CD4-positive, alpha-beta T cell treated with Interleukin-21 for 1 hour (primary cell): ENCODE measurements at regions not wholly inside any gene's neighbourhood (a gene's known extent, or its start where the extent isn't known, plus 50 kb on each side); places are given as distances from the start of the nearest gene placed in this dataset.

Source experiments
- DNase-seq: peaks from one replicate; pipeline ENCODE4 v3.0.0-alpha.2; 2020

DNA sequence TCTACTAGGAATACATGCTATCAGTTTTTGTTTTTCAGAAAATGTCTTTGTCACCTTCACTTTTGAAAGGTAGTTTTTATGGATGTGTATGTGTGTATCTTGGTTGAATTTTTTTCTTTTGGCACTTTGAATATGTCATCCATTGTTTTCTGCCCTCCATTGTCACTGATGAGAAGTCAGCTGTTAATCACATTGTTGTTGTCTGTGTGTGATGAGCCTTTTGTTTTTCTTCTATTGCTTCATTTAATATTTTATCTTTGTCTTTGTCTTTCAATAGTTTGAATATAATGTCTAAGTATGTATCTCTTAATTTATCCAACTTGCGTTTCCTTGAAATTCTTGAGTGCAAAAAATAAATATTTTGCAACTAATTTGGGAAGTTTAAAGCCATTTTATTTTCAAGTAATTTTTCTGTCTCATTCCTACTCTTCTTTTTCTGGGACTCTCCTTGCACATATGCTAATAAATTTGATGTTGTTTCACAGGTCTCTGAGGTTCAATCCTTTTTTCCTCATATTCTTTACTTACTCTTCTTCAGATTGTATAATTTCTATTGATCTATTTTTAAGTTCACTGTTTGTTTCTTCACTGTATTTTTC is 546.9 kb upstream of the GHITM start:
- DNase-seq = no peak

DNA sequence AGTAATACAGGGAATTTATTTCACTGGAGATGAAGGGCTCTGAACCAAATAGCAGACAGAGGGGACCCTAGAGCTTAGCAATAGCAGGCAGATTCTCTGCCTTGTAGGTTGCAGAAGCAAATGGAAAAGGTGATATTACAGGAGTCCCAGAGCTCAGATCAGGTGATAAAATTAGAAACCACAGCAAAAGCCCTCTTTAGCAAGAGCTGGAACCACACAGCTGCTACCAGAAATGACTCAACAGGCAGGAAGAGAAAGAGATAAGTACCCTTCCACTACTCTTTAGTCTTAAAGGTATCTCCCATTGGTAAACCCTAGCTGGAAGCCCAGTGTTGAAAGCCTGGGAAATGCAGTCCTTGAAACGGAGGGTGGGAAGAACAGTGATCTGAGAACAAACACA is 535.6 kb upstream of the GHITM start:
- DNase-seq = peak; percentile 3

DNA sequence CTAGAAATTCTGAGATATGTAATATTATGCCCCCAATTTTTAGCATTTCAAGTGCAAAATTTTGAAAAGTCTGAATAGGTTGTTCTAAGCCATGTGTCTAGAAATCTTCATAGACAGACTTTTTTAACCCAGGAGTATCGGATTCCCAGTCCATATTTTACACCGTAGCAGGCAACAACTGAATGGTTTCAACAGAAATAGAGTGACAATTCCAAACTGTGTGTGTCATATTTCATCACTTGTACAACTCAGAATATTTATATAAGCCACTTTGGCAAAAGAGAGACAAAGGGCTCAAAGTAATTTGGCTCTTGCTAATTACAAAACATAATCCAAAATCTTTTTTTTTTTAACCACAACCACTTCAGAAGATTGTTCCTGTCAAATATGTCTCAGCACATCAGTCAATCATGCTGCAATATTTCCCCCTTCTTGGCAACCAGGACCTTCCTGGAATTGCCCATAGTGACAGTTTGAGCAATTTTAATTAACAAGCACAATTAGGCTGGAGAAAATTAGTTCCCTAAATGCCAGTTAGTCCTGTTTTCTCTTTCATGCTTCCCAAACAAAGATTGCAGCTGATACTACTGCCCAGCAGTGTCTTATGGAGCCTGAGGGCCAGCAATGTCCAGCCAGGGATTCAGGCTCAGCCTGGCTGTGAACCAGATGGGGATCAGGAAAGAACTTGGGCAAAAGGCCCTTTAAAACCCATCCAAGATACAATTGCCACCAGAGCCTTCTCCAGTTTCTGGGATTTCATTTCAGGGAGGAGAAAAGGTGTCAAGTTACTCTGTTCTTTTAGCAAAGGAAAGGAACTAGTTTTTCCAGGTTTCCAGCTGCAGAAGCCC is 533.3 kb upstream of the GHITM start:
- no peak for DNase-seq

DNA sequence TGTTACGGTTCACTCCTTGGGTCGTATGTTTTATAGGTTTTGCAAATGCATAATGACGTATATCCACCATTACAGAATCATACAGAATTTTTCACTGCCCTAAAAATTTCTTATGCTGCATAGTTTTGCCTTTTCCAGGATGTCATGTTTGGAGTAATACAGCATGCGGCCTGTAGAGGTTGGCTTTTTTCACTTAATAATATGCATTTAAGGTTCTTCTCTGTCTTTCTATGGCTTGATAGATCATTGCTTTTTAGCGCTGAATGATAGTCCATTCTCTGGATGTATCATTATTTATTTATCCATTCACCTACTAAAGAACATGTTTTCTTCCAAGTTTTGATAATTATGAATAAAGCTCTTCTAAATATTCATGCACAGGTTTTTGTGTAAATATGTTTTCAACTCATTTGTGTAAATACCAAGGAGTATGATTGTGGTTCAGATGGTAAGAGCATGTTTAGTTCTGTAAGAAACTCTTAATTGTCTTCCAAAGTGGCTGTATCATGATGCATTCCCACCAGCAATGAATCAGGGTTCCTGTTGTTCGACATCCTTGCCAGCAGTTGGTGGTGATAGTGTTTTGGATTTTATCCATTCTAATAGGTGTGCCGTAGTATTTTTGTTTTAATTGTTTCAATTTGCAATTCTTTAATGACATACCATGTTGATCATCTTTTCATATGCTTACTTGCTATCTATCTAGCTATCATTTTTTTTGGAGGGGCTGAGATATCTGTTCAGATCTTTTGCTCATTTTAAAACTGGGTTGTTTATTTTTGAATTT is 531.2 kb upstream of the GHITM start:
- DNase-seq = no peak

DNA sequence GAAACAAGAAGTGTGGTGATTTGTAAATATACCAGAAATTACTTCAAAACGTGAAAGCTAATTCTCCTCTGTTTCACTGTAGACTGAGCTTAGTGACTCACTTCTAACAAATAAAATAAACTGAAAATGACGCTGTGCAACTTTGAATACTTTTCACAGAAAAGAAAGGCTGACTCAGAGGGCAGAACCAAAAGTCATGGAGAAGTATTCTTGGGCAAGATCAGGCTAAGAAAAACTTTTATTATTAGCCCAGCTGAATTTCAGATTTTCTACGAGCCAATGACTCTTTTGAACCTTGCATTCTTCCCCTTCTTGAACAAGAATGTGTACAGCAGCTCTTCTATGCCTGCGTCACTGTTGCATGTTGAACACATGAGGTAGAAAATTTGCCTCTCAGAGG is 527.3 kb upstream of the GHITM start:
- no peak for DNase-seq

DNA sequence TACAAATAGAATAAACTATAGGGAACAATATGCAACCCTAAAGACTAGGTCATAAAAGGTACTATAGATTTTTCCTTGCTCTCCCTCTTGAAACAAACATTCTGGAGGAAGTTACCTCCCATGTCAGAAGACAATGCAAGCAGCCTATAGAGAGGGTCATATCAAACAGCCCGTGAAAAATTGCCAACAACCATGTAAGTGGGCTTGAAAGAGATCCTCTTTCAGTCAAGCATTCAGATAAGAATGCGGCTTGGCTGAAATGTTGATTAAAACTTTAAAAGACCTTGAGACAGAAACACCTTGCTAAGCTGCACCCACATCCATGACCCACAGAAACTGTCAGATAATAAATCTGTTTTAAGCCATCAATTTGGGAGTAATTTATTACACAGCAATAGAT is 526.6 kb upstream of the GHITM start:
- no peak for DNase-seq

DNA sequence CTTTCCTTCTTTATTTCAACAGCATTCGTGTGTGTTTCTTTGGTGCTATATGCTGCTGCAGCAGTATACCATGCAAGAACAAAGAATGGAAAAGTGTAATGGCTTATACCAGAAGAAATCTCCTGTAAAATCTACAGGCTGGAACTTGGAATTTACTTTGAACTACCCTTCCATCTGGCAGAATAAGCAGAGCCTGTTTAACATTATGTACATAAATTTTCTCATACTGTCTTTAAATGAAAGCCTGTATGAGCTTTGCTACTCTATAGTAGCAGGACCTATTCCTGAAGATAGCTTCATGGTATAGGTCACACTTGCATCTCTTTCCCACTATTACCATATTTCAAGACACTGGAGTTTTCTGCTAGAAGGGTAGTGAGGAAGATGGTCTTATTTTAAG is 522.1 kb upstream of the GHITM start:
- no peak for DNase-seq

DNA sequence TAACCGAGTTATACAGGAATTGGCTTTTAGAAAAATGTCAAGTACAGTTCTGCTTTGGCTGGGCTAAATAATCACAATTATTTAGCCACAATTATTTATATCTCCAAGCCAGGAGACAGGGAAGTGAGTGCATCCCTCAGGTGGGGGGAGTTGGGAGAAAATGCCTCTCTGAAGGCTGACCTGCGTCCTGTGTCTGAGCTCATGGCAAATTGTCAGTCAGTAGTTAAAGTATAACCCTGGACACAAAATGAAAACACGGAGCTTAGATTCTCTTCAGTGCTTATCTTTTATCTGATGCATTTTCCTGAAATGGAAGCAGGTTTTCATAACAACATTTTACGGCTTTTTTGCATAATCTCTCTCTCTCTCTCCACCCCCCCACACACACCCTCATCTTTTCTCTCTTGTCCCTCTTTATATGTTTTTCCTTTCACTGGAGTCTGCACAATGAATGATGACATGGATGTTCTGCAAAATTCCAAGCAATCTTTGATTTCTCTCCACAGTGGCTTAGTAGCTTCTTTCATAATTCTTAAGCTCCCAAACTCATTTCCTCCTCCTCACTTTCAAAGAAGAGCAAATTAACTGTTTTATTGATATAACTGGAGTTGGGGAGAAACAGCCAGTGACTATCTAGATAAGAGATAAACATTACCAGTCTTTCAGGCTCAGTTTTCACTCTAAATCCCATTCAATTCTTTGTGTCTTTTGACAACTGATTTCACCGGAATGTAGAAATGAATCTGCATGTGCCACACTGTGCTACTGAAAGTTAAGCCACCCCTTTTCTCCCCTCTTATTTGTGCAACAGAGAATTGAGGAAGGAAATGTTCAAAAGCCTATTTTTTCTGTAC is 521.4 kb upstream of the GHITM start:
- no peak for DNase-seq

DNA sequence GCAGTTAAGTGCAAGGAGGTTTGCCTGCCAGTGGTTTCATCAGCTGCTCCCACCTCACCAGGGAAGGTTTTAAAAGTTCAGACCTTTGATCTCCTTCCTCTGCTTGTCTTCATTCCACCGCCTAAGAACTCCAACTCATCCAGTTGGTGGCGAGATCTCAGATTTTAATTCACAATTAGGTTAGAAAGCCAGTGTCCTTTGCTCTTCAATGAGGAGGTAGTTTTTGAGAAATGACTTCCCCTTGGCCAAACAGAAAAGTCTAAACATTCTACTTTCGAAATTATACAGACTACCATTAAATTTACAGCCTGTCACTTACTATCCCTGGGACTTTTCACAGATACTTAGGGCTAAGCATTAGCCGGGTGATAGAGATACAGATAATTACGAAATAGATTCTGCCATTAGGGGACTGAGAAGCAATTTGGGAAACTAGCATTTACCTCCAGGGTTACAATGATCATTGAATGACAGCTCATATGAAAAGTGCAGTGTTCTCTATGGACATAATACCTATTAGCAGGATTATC is 513.4 kb upstream of the GHITM start:
- no peak for DNase-seq

DNA sequence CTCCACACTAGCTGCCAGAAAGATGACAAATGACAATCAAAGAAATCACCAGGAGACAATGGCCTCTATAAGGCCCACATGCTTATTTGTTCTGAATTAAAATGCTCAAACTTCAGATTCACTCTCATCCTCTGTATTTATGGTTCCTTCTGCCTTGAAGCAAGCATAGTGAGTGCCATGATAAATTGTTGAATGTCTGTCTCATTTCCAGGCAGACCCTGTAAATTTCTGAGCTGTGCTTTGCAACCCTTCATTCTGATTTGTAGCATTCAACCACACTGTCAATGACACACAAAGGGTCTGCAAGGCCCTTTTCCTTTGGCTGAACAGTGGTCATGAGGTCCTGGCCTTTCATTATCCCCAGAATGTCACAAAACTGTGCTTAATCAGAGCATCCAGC is 506.6 kb upstream of the GHITM start:
- DNase-seq = no peak

DNA sequence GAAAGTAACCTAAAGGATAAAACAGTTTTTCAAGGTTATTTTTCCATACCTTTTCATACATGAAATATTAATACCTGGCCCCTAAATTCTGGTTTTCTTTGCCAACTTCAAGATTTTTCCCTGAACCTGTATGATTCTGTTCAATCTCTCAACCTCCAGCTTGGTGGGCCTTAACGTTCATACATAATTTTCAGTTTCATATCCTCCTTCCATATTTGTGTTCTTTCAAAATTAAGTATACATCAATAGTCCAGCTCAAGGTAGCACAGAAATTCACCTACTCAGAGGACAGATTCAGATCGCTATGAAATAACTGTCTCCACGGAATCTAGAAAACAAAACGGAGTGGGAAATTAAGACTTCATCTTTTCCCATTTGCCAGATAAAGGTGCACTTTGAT is 505.8 kb upstream of the GHITM start:
- no peak for DNase-seq

DNA sequence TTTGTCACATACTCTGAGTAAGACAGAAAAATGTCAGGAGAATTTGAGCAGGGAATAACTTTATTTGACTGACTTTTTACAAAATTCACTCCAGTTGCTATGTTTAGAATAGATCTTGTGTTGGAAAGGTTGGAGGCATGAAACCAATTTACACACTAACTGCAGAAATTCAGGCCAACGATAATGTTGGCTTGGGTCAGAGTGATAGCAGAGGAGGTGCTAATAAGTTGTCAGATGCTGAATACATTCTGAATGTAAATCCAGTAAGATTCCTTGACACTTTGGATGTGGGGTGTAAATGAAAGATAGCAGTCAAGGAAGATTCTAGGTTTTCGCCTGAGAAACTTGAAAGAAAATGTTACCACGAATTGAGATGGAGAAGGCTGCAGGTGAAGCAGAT is 502.5 kb upstream of the GHITM start:
- DNase-seq = no peak

DNA sequence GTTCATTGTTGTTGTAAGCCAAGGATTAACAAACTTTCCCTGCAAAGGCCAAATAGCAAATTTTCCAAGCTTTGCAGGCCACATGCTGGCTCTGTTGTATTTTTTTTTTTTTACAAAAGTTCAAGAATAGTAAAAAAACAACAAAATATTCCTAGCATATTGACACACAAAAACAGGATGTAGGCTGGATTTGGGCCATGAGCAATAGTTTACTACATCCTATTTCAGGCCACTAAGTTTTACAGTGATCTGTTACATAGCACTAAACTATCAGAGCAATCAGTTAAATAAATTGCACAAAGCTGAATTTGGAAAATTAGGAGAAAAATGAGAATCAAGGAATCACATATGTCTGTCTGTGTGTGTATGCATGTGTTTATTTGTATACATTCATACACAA is 491.8 kb upstream of the GHITM start:
- no peak for DNase-seq

DNA sequence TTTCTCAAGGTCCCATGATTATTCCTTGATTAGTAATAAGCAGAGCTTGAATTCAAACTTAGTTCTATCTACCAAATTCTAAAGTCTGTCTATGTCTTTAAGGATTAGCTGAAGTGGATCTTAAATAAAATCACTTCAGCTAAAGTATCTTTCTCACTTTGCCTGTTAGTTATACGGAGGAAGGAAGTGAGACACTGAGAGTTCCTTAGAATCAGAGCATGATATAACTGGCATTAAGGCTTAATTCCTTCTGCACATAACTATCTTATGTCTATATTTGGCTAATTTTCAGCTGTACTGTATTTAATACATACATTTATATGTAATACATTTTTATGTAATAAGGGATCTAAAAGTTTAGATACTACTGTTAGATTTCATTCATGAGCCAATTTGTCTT is 491.1 kb upstream of the GHITM start:
- DNase-seq = no peak

DNA sequence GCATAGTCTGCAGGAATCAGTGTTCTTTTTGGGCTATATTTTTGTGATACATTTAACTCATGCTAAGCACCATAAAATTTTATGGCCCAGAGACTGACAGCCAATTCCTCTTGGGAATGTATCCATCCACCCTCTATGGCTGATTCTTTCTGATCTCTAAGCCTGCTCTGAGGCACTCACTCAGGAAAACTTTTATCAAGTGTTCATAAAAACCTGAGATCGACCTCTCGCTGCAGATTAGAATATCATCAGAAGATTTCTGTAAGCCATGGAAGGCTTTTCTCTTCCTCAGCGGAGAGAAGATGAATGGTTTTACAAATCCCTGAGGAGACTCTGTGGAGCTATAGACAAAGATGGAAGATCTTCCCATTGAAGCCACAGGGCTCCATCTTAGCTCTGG is 489.8 kb upstream of the GHITM start:
- no peak for DNase-seq

DNA sequence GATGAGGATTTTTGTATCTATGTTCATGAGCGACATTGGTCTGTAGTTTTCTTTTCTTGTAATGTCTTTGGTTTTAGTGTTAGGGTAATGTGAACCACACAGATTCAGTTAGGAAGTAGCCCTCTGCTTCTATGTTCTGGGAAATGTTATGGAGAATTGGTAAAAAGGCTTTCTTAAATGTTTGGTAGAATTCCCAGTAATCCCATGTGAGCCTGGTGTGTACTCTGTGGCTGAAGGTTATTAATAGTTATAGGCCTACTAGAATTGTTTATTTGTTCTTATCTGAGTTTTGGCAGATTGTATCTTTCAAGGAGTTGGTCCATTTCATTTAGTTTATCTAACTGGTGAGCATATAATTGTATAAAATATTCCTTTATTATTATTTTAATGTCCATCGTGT is 484.6 kb upstream of the GHITM start:
- no peak for DNase-seq

DNA sequence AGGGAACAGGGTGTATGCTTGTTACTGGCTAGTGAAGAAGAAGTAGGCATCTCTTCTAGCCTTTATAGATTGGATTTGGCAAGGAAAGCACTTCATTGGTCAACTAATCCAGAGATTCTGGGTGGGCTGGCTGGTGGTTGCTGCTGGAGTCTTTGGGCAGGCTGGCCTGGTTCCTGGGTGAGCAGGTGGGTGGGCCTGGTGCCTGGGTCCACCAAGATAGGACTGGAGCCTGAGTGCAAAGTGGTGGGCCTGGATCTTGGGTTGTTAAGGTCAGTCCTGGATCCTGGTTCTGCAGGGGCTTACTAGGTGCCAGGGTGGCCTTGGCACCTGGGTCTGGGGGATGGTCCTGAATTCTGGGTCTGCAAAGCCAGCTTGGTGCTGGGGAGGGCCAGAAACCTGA is 482.4 kb upstream of the GHITM start:
- DNase-seq = no peak

DNA sequence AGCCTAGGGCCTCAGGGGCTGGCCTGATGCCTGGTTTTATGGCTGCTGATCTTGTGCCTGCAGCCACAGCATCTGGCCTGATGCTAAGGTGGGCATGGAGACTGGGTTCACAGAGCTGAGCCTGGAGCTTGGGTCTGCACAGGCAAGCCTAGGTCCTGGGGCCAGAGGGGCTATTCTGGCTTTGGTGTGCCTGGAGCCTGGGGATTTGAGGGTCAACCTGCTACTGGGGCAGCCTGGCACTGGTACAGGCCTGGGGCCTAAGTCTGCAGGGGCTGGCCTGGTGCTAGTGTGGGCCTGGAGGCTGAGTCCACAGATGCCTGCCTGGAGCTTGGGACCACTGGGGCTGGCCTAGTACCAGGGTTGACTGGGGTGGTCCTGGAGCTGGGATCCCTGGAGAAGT is 481.8 kb upstream of the GHITM start:
- no peak for DNase-seq

DNA sequence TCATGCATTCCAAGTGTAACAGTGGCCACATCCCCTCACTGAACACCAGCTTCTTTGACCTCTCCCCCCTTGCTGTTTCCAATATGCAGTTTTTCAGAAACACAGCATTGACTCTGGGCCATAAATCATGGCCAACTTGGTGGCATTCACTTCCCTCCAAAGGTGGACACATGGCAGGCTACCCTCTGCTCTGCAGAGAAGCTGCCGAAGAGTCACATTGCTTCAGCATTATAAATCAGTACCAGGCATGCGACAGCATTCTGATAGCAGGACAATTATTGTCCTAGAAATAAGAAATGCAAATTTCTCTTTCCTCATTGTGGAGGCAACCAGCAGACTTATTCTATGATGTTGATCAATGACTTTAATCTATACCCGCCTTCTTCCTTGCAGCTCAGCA is 475.4 kb upstream of the GHITM start:
- no peak for DNase-seq

DNA sequence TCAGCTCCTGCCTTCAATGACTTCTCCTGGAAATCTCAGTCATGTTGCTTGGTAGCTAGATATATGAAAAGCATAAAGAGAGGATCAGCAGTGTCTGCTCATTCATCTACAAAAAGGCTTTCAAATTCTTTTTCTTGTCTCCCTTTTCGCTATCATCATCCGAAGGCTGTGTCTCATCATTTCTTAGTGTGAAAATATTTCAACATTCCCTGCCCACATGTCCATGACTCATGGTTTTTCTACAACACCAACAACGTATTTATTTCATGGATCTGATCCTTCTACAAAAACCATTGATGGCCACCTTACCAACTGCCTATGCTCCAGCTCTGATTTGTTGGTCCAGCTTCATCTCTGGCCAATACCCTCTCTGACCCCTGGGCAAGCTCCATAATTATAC is 472.5 kb upstream of the GHITM start:
- no peak for DNase-seq

DNA sequence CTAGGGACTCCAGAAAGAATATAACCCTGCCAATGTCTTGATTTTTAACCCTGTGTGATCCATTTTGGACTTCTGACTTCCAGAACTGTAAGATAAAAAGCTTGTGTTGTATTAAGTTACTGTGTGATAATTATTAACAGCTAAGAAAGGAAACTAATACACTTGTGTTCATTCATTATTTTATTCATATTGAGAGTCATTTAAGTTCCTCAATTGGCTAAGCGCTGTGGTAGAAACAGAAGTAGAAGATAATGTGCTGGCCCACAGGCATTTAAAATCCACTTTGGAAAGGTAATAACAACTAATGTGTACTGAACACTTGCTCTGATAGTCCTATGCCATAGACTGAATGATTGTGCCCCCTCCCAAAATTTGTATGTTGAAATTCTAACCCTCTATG is 471.7 kb upstream of the GHITM start:
- no peak for DNase-seq

DNA sequence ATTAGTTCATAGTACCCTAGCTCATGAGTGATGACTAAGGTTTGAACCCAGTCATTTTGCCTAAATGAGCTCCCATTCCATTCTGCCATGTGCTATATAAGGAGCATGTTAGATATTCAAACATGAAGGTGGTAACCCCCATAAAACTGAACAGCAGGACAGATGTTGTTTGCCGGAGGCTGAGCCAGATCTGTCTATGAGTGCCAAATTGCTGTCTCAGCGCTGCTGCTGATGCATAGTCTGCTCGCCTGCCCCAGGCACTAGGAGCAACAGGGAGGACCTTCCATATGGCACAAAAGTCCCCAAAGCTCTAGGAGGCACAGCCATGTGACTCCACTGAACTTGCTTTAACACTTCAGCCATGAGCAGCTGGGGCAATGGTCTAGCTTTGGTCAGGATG is 466.0 kb upstream of the GHITM start:
- DNase-seq = no peak

DNA sequence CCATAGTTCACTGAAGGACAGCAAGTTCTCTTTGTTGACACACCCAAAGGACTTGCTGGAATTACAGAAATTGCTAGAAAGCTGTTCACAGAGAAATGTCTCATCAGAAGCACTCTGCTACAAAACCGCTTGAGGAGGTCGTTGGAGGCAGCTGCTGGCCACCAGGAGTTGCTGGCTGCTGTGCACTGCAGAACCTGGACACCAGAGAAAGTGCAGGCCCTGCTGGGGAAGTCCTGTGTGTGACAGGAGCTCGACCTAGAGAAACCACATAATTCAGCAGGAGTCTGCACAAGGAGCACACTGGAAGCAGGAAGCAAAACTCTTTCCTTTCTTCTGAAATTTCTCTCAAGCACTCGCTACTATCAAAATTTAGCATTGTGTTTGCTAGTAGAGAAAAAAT is 461.5 kb upstream of the GHITM start:
- DNase-seq = no peak
